ENCODE measurements at regions not wholly inside any gene's neighbourhood (a gene's known extent, or its start where the extent isn't known, plus 50 kb on each side); places are given as distances from the start of the nearest gene placed in this dataset.
"Not testable (repeated sequence)": the region's sequence is repeated elsewhere in the genome, so short reads cannot be mapped to it uniquely, and the experiment has no call there.

DNA sequence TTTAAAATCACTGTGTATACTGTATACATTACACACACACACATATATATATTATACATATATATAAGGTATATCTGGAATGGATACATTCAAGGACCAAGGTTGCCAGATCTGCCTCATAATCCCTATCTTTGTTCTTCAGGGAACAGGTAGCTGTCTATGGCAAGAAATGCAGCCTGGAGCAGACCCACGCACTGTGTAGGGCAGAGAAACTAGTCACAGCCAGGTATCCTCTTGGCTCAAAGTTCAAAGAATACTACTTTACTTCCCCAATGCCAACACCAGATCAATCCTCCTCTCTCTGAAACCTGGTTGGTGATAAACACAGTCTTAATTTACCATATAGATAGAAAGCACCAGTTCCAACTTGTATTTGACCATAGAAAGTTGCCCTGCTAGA, 313.6 kb downstream of the PRELID2 start:
- DNase-seq (ENCODE audit: insufficient read length, low spot score) = no peak
- TF ChIP-seq POLR2A (IDR thresholded peaks at IDR 0.05; ENCODE audit: low read depth, low read length) = no peak
- FAIRE-seq = no peak

DNA sequence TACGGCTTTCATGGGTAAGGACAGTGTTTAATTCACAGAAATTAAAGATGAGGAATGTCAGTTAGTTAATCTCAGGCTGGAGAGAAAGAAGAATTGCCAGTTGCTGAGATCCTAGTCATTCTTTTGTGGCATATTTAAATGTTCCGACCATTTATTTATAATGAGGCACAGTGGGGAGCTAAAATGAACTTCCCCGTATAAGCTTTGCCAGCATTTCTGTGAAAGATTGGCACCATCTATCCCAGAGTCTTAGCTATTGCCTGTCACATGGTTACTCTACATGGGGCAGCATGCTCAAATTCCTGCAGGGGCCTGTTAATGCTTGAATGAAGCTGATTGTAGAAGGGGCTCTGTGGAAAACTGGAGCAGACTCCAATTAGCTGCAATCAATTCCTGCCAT, 314.1 kb downstream of the PRELID2 start:
- TF ChIP-seq POLR2A (IDR thresholded peaks at IDR 0.05; ENCODE audit: low read depth, low read length) = no peak
- DNase-seq (ENCODE audit: insufficient read length, low spot score) (no peak), FAIRE-seq (no peak)

DNA sequence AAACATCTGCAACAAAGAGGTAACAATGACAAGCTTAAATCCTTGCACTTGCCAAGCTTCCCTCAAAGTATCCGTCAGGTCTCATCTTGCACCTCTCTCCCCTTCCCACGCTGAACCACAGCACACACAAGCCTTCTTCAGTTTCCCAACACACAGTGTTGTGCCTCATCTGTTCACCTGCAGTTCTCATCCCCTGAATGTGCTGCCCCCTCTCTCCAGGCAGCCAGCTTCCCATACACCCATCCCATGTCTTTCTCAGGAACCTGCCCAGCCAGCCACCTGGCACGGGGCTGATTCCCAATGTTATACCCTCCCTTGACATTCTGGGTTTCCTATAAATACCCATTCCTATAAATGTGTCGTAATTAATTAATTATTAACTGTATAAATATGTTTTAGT, 314.8 kb downstream of the PRELID2 start:
- DNase-seq (ENCODE audit: insufficient read length, low spot score) (no peak), FAIRE-seq (no peak)
- no peak for TF ChIP-seq POLR2A (IDR thresholded peaks at IDR 0.05; ENCODE audit: low read depth, low read length)

DNA sequence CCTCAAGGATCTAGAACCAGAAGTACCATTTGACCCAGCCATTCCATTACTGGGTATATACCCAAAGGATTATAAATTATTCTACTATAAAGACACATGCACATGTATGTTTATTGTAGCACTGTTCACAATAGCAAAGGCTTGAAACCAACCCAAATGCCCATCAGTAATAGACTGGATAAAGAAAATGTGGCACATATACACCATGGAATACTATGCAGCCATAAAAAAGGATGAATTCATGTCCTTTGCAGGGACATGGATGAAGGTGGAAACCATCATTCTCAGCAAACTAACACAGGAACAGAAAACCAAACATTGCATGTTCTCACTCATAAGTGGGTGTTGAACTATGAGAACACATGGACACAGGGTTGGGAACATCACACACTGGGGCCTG, 317.6 kb downstream of the PRELID2 start:
- FAIRE-seq = not testable (repeated sequence)

DNA sequence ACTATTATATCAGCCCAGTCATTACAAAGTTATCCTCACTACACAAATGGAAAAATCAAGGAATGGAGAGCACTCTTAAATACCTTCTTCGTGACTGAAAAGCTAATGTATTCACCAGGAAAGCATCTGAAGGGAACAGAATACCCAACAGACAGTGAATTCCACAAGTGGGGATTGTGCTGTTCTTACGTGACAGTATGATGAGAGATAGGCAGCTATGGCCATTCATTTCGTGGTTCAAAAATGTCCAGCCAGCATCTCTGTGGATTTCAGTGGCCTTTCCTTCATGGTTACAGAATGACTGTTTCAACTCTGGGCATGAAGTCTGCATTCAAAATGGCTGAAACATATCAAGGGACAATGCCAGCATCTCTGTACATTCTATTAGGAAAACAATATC, 323.8 kb downstream of the PRELID2 start:
- DNase-seq (ENCODE audit: insufficient read length, low spot score) (no peak), FAIRE-seq (no peak)
- TF ChIP-seq POLR2A (IDR thresholded peaks at IDR 0.05; ENCODE audit: low read depth, low read length) = no peak

More for the DNA sequence above, 317.6 kb downstream of the PRELID2 start:
- not testable (repeated sequence) for DNase-seq (ENCODE audit: insufficient read length, low spot score)

DNA sequence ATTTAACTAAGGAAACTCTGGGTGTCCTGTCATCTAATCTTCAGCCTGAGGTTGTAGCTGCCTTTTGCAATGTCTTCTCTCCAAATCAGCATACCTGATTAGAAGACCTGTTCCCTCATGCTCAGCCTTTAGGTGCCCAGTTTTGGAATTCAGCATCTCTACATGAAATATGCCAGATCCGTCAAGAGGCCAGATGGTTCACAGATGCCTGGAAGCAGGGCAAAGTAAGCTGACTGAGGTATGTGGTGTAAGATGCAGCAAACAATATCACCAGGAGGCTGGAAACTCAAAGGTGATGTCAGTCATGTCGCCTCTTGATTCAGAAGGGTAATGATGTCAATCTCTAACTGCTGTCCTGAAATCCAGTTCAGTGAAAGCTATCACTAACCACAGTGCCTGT, 324.4 kb downstream of the PRELID2 start:
- TF ChIP-seq POLR2A (IDR thresholded peaks at IDR 0.05; ENCODE audit: low read depth, low read length) = no peak
- FAIRE-seq (no peak), DNase-seq (ENCODE audit: insufficient read length, low spot score) (no peak)

DNA sequence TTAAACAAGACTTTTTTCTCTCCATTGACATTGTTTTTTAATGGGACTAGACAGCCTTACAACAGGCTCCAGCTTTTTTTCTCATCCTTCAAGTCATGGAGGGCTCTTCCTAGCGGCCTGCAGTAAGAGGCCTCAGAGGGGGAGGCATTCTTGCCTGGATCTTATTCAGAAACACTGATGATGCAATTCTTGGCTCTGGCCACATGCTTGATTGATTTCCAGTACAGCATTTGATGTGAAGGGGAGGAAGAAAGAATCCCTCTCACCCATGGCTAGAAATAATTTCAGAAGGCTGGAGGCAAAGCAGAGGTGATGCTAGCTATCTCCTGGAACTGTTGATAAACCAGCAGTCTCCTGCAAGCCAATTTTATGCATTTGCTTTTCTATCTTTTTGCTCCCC, 324.8 kb downstream of the PRELID2 start:
- TF ChIP-seq POLR2A (IDR thresholded peaks at IDR 0.05; ENCODE audit: low read depth, low read length) = no peak
- no peak for FAIRE-seq

DNA sequence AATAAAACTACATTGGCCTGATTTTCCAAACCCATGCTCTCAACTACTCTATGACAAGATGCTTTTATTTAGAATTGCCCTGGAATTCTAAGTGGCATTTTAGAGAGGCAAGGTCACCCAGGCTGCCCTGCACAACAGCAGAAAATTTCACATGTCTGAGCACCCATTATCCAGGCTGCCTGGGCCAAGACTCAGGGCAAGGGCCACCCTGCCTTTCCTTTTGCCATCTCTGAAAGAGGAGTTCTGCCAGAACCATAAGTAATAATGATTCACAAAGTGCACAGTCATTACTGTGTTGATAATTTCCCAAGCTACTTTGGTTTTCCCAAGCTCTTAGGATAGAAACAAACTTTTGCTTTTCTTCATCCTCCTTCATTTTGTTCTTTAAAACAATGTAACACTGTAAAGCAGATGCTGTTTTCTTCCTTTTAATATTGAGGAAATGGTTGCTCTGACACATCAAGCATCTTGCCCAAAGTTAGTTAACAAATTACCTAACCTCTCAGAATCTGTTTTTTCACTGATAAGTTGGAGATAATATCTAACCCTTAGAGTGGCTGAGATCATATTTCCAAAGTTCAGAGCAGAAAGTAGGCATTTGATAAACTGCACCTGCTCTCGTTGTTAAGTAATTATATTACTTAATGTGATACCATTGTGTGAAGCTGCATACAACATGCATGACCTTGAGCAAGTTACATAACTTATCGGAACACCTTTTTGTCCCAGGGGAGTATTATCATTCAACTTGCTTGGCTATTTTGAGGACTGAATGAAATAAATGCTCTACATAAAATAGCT, 325.6 kb downstream of the PRELID2 start:
- TF ChIP-seq POLR2A (IDR thresholded peaks at IDR 0.05; ENCODE audit: low read depth, low read length) = no peak
- DNase-seq (ENCODE audit: insufficient read length, low spot score) (no peak), FAIRE-seq (no peak)

More for the DNA sequence above, 324.8 kb downstream of the PRELID2 start:
- DNase-seq (ENCODE audit: insufficient read length, low spot score) = no peak

DNA sequence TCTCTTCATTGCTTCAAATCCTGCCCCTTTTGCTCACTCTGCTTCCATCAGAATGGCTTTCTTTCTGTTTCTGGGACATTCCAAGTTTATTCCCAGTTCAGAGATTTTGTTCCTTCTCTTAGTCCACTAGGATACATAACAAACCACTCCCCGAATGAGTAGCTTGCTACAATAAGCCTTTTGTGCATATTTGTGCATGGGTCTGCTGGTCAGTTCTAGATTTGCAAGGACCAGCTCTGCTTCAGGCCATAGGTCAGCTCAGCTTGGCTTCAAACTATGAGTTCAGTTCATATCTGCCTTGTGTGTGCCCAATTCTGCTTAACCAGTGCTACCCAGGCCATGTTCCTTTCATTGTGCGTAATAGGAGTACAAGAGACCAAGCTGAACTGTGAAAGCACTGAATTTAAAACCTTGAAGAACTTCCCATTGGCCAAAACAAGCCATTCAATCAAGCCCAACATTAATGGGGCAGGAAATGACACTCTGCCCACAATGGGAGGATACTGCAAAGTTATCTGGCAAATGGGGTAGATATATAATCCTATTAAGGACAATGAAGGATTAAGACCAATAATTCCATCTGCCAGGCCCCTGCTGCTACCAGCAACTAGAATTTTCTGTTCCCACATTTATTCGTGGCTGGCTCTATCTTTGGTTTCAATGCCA, 328.8 kb downstream of the PRELID2 start:
- FAIRE-seq (no peak), DNase-seq (ENCODE audit: insufficient read length, low spot score) (no peak)
- TF ChIP-seq POLR2A (IDR thresholded peaks at IDR 0.05; ENCODE audit: low read depth, low read length) = no peak

DNA sequence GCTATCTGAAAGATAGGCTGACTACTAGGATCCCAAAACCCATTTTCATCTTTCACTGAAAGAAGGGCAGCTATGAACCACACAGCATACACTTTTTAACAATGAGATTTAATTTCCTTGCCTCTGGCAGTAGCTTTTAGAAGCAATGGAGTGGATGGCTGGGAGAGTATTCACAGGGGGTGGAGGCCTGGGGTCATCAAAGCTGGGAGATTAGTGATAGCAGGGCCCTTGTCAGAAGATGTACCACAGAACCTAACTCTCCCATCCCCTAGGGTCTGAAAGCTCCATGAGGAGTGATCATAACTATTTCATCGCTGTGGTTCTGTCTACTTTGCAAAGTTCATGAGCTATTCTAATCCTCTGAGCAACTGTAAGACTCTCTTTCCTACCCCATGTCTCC, 332.2 kb downstream of the PRELID2 start:
- DNase-seq (ENCODE audit: insufficient read length, low spot score) (no peak), FAIRE-seq (no peak)
- no peak for TF ChIP-seq POLR2A (IDR thresholded peaks at IDR 0.05; ENCODE audit: low read depth, low read length)

DNA sequence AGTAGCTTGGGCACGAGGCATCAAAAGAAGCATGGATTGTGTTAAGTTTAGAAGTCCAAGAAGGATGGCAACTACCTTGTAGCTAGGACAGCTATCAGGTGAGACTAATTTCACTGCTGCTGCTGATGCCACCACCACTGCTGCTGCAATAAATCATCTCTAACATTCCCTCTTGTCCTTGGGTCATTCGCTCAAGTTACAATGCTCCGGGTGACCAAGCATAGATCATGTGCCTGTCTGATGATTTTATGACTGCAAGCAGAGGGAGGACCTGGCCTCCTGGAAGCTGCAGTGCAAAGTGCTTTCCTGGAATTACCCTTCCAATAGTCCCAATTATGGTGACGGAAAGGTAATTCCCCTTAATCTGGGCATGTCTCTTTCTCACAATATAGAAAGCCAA, 334.4 kb downstream of the PRELID2 start:
- FAIRE-seq (no peak), DNase-seq (ENCODE audit: insufficient read length, low spot score) (no peak)
- no peak for TF ChIP-seq POLR2A (IDR thresholded peaks at IDR 0.05; ENCODE audit: low read depth, low read length)

DNA sequence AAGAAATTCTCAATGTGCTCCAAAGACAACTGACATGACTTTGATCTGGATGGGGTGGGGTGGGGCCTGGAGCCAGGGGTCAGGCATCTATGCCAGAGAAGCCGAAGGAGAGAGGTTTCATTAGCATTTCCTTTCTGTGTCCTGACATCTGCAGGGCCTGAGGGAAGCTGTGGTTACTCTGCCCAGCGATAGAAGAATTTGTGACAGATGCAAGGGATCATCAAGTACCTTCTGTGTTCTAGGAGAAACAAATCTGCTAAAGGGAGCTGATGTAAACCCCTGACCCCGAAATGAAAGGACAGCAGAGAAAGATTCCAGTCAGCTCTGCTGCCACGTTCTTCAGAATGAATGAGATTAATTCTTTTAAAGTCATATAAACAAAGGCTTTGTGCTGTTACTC, 335.7 kb downstream of the PRELID2 start:
- no peak for FAIRE-seq
- DNase-seq (ENCODE audit: insufficient read length, low spot score) = no peak
- TF ChIP-seq POLR2A (IDR thresholded peaks at IDR 0.05; ENCODE audit: low read depth, low read length) = no peak

DNA sequence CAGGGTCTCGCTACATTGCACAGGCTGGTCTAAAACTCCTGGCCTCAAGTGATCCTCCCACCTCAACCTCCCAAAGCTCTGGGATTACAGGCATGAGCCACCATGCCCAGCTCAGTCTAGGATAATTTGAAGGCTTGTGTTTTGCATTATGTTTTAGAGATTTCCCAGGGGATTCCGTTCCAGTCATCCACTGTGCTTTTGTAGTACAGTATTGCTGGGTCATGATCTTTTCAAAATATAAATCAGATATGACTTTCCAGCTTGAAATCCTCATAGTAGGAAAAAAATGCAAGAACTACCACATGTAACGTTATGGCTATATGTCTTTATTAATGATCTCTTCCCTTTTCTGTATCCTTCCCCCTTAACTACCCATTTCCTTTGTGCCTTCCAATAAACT, 338.1 kb downstream of the PRELID2 start:
- FAIRE-seq (no peak), DNase-seq (ENCODE audit: insufficient read length, low spot score) (no peak)
- no peak for TF ChIP-seq POLR2A (IDR thresholded peaks at IDR 0.05; ENCODE audit: low read depth, low read length)

DNA sequence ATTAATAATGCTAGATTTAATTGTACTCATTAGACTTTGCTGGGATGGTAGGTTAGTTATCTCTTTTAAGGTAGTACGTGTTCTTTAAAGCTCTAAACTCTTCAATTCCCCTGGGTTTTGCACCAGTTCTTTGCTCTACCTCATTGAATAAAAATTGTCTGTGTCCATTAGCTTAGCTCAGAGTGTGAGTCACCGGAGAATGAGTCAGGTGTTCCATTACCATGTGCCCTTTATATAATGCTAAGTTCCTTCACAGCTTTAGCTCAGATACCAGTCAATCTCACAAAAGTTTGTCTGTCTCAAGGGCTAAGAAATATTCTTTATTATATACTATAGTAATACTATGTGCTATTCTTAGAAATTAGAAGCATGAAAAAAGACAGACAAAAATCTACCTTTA, 339.4 kb downstream of the PRELID2 start:
- FAIRE-seq (peak; percentile 93), DNase-seq (ENCODE audit: insufficient read length, low spot score) (peak; percentile 23)
- no peak for TF ChIP-seq POLR2A (IDR thresholded peaks at IDR 0.05; ENCODE audit: low read depth, low read length)

DNA sequence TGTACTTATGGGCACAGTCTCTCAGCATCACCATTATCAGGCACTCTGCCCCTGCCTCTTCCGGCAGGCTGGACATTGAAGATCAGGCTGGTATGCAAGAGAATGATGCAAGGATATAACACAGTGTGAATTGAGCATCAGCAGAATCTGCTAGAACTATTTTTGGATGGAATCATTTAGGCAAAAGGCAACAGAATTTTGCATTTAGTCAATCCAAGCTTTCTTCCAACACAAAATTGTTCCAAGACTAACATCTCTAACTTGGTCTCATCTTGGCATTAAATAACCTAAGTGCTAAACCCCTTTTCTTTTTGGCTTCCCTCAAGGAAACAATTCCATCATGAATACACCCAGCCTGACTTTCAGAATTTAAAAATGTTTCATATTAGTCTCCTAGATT, 339.9 kb downstream of the PRELID2 start:
- no peak for DNase-seq (ENCODE audit: insufficient read length, low spot score)
- peak; percentile 30 for FAIRE-seq
- no peak for TF ChIP-seq POLR2A (IDR thresholded peaks at IDR 0.05; ENCODE audit: low read depth, low read length)

Measured in H54 (cell line).